ENCODE measurements at regions not wholly inside any gene's neighbourhood (a gene's known extent, or its start where the extent isn't known, plus 50 kb on each side); places are given as distances from the start of the nearest gene placed in this dataset.

DNA sequence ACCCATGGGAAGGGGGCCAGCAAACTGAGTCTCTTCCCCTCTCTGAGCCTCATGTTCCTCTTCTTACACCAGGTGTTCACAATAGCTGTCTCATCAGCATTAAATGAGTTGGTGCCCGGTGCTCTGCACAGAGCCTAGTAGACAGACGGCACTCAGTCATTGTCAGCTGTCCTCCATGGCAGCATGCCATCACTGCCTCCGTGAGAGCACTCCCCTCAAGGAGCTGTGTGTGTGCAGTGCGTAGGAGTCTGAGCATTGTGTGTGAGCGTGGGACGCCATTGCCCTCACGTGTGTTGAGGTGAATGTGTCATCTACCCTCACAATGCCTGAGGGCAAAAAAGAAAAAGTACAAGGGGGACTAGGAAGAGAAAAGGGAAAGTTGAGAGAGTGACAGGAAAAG, 536.5 kb downstream of the CDK5RAP2 start:
- no peak for TF ChIP-seq CTCF (IDR thresholded peaks at IDR 0.05)
- no peak for TF ChIP-seq POLR2AphosphoS5 (IDR thresholded peaks at IDR 0.05)
- TF ChIP-seq EP300 (IDR thresholded peaks at IDR 0.05; ENCODE audit: low read depth): no peak
